Tibial nerve (tissue), 4 donors: ENCODE measurements at regions not wholly inside any gene's neighbourhood (a gene's known extent, or its start where the extent isn't known, plus 50 kb on each side); places are given as distances from the start of the nearest gene placed in this dataset.
"Not testable (repeated sequence)": the region's sequence is repeated elsewhere in the genome, so short reads cannot be mapped to it uniquely, and the experiment has no call there.

Source experiments
- EP300 ChIP-seq, 2 donors: sonication (generic); formaldehyde crosslinking; IDR thresholded peaks; one replicate each; pipeline ENCODE4 v1.6.1; 2017; ENCODE audit warnings: antibody characterized with exemption in 2 of 2, mild to moderate bottlenecking in 1 of 2
- POLR2A ChIP-seq, 2 donors: fragments of 450-650 bp; IDR thresholded peaks; one replicate each; pipeline ENCODE4 v1.6.1; 2017; ENCODE audit warnings: antibody characterized with exemption in 2 of 2, mild to moderate bottlenecking in 2 of 2, moderate library complexity in 2 of 2
- TF ChIP-seq, protein P1 (sequence below), 5 experiments: fragments of 200-600 bp in 3 of 5; fragments of 450-650 bp in 2 of 5; sonication (generic) in 3 of 5; IDR thresholded peaks; one replicate each; pipeline ENCODE4 v1.5.1; 2016 to 2019; ENCODE audit warnings: antibody characterized with exemption in 5 of 5, mild to moderate bottlenecking in 3 of 5, moderate library complexity in 2 of 5

DNA sequence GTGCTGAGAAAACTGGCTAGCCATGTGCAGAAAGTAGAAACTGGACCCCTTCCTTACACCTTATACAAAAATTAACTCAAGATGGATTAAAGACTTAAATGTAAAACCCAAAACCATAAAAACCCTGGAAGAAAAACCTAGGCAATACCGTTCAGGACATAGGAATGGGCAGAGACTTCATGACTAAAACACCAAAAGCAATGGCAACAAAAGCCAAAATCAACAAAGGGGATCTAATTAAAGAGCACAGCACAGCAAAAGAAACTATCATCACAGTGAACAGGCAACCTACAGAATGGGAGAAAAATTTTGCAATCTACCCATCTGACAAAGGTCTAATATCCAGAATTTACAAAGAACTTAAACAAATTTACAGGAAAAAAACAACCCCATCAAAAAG, 575.2 kb upstream of the ADAMTS5 start:
- TF ChIP-seq POLR2A, EP300 (IDR thresholded peaks at IDR 0.05): not testable (repeated sequence)
- TF ChIP-seq, protein P1, sequence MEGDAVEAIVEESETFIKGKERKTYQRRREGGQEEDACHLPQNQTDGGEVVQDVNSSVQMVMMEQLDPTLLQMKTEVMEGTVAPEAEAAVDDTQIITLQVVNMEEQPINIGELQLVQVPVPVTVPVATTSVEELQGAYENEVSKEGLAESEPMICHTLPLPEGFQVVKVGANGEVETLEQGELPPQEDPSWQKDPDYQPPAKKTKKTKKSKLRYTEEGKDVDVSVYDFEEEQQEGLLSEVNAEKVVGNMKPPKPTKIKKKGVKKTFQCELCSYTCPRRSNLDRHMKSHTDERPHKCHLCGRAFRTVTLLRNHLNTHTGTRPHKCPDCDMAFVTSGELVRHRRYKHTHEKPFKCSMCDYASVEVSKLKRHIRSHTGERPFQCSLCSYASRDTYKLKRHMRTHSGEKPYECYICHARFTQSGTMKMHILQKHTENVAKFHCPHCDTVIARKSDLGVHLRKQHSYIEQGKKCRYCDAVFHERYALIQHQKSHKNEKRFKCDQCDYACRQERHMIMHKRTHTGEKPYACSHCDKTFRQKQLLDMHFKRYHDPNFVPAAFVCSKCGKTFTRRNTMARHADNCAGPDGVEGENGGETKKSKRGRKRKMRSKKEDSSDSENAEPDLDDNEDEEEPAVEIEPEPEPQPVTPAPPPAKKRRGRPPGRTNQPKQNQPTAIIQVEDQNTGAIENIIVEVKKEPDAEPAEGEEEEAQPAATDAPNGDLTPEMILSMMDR (IDR thresholded peaks at IDR 0.05): not testable (repeated sequence)
